Kasumi-1 (cell line): ENCODE measurements at regions not wholly inside any gene's neighbourhood (a gene's known extent, or its start where the extent isn't known, plus 50 kb on each side); places are given as distances from the start of the nearest gene placed in this dataset.
A peak's percentile ranks its signal among the peaks of the same experiment; 100 is the strongest.

Experiments
- DNase-seq, 2 experiments: peaks; one replicate each; lab custom pipeline; 2025; lab: John Stamatoyannopoulos, UW

GRCh38 chr4:181176306-181176705 lies 1066.9 kb upstream of the TENM3 start:
- no peak for DNase-seq

GRCh38 chr4:181181331-181181730 lies 1061.9 kb upstream of the TENM3 start:
- DNase-seq, result no peak

GRCh38 chr4:181189751-181190150 lies 1053.5 kb upstream of the TENM3 start:
- no peak for DNase-seq

- DNase-seq, result no peak
These were observed 1049.9 kb upstream of the TENM3 start for GRCh38 chr4:181193131-181193930.

GRCh38 chr4:181194096-181194495 lies 1049.1 kb upstream of the TENM3 start:
- no peak for DNase-seq

- DNase-seq, result no peak
These were observed 1043.1 kb upstream of the TENM3 start for GRCh38 chr4:181200076-181200475.

- DNase-seq, result peak; percentile 59 to 65
These were observed 1041.0 kb upstream of the TENM3 start for GRCh38 chr4:181202240-181202639.

- no peak for DNase-seq
These were observed 1039.1 kb upstream of the TENM3 start for GRCh38 chr4:181204109-181204508.

GRCh38 chr4:181213551-181213950 lies 1029.7 kb upstream of the TENM3 start:
- peak in 1 of 2 experiments; percentile 17 for DNase-seq

- no peak for DNase-seq
These were observed 1026.7 kb upstream of the TENM3 start for GRCh38 chr4:181216501-181216900.

GRCh38 chr4:181219783-181220416 lies 1023.3 kb upstream of the TENM3 start:
- DNase-seq, result no peak

- DNase-seq, result no peak
These were observed 1018.4 kb upstream of the TENM3 start for GRCh38 chr4:181224852-181225251.

GRCh38 chr4:181225616-181226261 lies 1017.5 kb upstream of the TENM3 start:
- no peak for DNase-seq

GRCh38 chr4:181234951-181235680 lies 1008.1 kb upstream of the TENM3 start:
- DNase-seq, result no peak

- DNase-seq, result no peak
These were observed 997.9 kb upstream of the TENM3 start for GRCh38 chr4:181245326-181245725.

GRCh38 chr4:181249031-181249430 lies 994.2 kb upstream of the TENM3 start:
- no peak for DNase-seq

GRCh38 chr4:181254771-181255170 lies 988.4 kb upstream of the TENM3 start:
- DNase-seq, result no peak

- DNase-seq, result no peak
These were observed 984.6 kb upstream of the TENM3 start for GRCh38 chr4:181258569-181258968.

GRCh38 chr4:181259081-181259709 lies 984.0 kb upstream of the TENM3 start:
- DNase-seq, result no peak

- DNase-seq, result peak; percentile 76 to 78
These were observed 981.9 kb upstream of the TENM3 start for GRCh38 chr4:181261279-181261678.

- DNase-seq, result no peak
These were observed 978.3 kb upstream of the TENM3 start for GRCh38 chr4:181264893-181265292.

GRCh38 chr4:181265370-181265769 lies 977.8 kb upstream of the TENM3 start:
- DNase-seq, result no peak
